PC-9 (cell line): ENCODE measurements at regions not wholly inside any gene's neighbourhood (a gene's known extent, or its start where the extent isn't known, plus 50 kb on each side); places are given as distances from the start of the nearest gene placed in this dataset.

ENCODE experiments used
- EZH2 ChIP-seq: fragments of 200-600 bp; sonication (generic); IDR thresholded peaks from 2 replicates; pipeline ENCODE4 v1.8.0; 2017; ENCODE audit warnings: antibody characterized with exemption, low read depth
- TF ChIP-seq, protein P1 (sequence below): fragments of 200-600 bp; sonication (generic); conservative IDR thresholded peaks from 2 replicates; pipeline ENCODE4 v1.6.1; 2017; ENCODE audit warnings: mixed run types, antibody characterized with exemption, mild to moderate bottlenecking, moderate library complexity

DNA sequence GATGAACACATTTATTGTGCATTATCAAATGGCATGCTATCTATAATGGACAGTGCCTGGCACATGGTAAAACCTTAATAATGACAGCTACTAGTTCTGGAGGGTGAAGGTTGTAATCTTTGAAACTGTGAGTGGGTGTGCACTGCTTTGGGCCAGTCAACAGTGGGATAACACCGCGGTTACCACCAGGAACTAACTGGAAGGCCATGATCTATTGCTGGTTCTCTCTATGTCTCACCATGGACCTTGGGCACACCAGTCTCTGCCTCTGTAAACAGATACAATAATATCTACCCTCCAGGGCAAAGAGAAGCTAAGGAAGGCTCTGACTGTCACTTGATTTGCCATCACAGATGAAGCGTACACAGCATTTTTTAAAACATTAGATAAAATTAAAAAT is 198.6 kb upstream of the ESRRG start:
- TF ChIP-seq, protein P1, sequence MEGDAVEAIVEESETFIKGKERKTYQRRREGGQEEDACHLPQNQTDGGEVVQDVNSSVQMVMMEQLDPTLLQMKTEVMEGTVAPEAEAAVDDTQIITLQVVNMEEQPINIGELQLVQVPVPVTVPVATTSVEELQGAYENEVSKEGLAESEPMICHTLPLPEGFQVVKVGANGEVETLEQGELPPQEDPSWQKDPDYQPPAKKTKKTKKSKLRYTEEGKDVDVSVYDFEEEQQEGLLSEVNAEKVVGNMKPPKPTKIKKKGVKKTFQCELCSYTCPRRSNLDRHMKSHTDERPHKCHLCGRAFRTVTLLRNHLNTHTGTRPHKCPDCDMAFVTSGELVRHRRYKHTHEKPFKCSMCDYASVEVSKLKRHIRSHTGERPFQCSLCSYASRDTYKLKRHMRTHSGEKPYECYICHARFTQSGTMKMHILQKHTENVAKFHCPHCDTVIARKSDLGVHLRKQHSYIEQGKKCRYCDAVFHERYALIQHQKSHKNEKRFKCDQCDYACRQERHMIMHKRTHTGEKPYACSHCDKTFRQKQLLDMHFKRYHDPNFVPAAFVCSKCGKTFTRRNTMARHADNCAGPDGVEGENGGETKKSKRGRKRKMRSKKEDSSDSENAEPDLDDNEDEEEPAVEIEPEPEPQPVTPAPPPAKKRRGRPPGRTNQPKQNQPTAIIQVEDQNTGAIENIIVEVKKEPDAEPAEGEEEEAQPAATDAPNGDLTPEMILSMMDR: no peak
- no peak for TF ChIP-seq EZH2
